ENCODE measurements at regions not wholly inside any gene's neighbourhood (a gene's known extent, or its start where the extent isn't known, plus 50 kb on each side); places are given as distances from the start of the nearest gene placed in this dataset.

DNA sequence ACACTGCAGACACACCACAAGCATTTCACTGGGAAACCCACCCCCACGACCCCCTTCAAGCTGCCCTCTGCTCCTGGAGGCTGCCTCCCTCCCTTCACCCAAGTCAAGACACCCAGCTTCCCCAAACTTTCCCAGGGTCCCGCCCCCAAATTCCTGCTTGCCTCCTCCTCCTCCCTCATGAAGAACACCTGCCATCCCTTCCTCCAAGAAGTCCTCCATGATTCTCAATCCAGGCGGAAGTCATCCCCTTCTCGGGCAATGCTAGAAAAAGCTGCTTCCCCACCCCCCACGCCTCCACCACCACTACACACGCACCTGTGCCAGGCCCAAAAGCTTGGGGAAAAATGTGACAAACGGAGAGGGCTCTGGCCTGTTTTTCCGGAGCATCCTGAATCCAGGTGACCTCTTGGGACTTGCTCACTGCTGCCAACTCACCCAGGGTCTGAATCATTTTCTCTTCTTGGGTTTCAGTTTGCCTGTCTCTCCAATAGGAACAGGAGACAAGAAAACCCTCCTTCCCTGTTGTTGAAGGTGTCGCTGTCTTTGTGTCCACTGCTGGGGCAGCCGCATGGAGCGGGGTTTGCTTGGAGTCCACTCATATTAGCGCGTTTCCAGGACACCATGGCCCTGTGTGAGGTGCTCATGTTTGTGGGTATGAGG, 101.0 kb upstream of the CASZ1 start:
- SMC1A ChIA-PET (ENCODE audit: uncharacterized antibody, unreplicated experiment), result no interaction called here
- no peak overlapping the region for H3K4me3 ChIP-seq
- H3K9ac ChIP-seq (ENCODE audit: control insufficient read depth, insufficient read depth, low read length), result no peak overlapping the region
- H4K20me1 ChIP-seq (ENCODE audit: control insufficient read depth, insufficient read depth), result no peaks in the 10 kb centered on the region; the same call in 1 of the 2 replicates
- CTCF ChIA-PET, result no interaction called here
- no peak overlapping the region for H3K27ac ChIP-seq (ENCODE audit: control insufficient read depth, insufficient read depth)
- no peaks in the 10 kb centered on the region for H3K36me3 ChIP-seq (ENCODE audit: control insufficient read depth in 2 of 2, insufficient read depth in 2 of 2, low read length in 1 of 2)
- no peak for ATAC-seq
- POLR2A ChIA-PET, result no interaction called here
- H3K27me3 ChIP-seq (replicated peaks in 1 of 2; ENCODE audit: control insufficient read depth in 2 of 2, insufficient read depth in 2 of 2, low read length in 1 of 2), result peaks cover 0 to 1% of the 10 kb centered on the region in 2 experiments; a peak in 1 of 4 replicates
- no peak overlapping the region for H3K4me2 ChIP-seq (ENCODE audit: control insufficient read depth, insufficient read depth)
- BruUV-seq (replicated peaks), result no TSS peak
- H3K9me3 ChIP-seq (replicated peaks; ENCODE audit: control insufficient read depth, insufficient read depth, low read length), result no peaks in the 10 kb centered on the region
- no peak for TF ChIP-seq SREBF2 (IDR thresholded peaks at IDR 0.05; ENCODE audit: low read length)
- TF ChIP-seq ZBTB4 (CRISPR knock-in tag; IDR thresholded peaks at IDR 0.05), result no peak
- TF ChIP-seq SUPT20H (IDR thresholded peaks at IDR 0.05; ENCODE audit: borderline replicate concordance, control insufficient read depth, low read depth, low read length), result no peak
- TF ChIP-seq, protein P1, sequence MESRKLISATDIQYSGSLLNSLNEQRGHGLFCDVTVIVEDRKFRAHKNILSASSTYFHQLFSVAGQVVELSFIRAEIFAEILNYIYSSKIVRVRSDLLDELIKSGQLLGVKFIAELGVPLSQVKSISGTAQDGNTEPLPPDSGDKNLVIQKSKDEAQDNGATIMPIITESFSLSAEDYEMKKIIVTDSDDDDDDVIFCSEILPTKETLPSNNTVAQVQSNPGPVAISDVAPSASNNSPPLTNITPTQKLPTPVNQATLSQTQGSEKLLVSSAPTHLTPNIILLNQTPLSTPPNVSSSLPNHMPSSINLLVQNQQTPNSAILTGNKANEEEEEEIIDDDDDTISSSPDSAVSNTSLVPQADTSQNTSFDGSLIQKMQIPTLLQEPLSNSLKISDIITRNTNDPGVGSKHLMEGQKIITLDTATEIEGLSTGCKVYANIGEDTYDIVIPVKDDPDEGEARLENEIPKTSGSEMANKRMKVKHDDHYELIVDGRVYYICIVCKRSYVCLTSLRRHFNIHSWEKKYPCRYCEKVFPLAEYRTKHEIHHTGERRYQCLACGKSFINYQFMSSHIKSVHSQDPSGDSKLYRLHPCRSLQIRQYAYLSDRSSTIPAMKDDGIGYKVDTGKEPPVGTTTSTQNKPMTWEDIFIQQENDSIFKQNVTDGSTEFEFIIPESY (IDR thresholded peaks at IDR 0.05), result no peak
- TF ChIP-seq TAF1 (IDR thresholded peaks at IDR 0.05; ENCODE audit: borderline replicate concordance, low read depth, low read length), result no peak
- no peak for TF ChIP-seq WRNIP1 (IDR thresholded peaks at IDR 0.05; ENCODE audit: borderline replicate concordance, low read depth, low read length)
- in situ Hi-C loops (cut with MboI) (no loop called here), intact Hi-C loops (cut with micrococcal nuclease; ENCODE audit: unreplicated experiment) (no loop called here)
- 37% methylated on average over 13 of the region's 13 CpGs for WGBS (ENCODE audit: insufficient coverage, insufficient replicate concordance, low lambda C conversion rate, missing lambda C conversion rate)
- RAD21 ChIA-PET (ENCODE audit: unreplicated experiment), result interaction anchor here (0.7 kb wide), 1 partner anchor 66 kb away, joined by 3 read pairs; no protein-coding TSS in a partner anchor
- no peaks in the 10 kb centered on the region for H3K4me1 ChIP-seq (ENCODE audit: control insufficient read depth, insufficient read depth, low read length)
- no peak for DNase-seq (ENCODE audit: low read depth, low spot score)
- FAIRE-seq, result no peak
- H2AFZ ChIP-seq (ENCODE audit: control insufficient read depth, low read depth, low read length), result no peak overlapping the region
- no peaks in the 10 kb centered on the region for H3K79me2 ChIP-seq (ENCODE audit: control insufficient read depth, insufficient read depth, low read length)

Measured in GM12878 (cell line).